HCT116 (cell line): ENCODE measurements at regions not wholly inside any gene's neighbourhood (a gene's known extent, or its start where the extent isn't known, plus 50 kb on each side); places are given as distances from the start of the nearest gene placed in this dataset.

Experiments
- ATAC-seq: fragments of 200-7000 bp; cut with Tn5 transposase; 2 replicates; pipeline ENCODE4 v1.9.1; 2020; ENCODE audit warnings: mild to moderate bottlenecking, moderate library complexity
- BruUV-seq: library from RNA; stranded (reverse); fragments of 400-500 nt; replicated peaks from 2 replicates; lab custom pipeline; 2021; lab: Mats Ljungman, UMichigan
- CTCF ChIA-PET: fragments of 300-600 bp; sonication (Branson Sonifier 250); formaldehyde crosslinking; loops from one replicate; lab custom pipeline; 2021; ENCODE audit warnings: antibody characterized with exemption; lab: Charles Lee
- POLR2A ChIA-PET: fragments of 300-600, 350-600 bp; sonication (Branson Sonifier 250); formaldehyde crosslinking; loops from one replicate; lab custom pipeline; 2021; ENCODE audit warnings: antibody characterized with exemption; lab: Charles Lee
- RAD21 ChIA-PET, 2 experiments: fragments of 300-600 bp; sonication (Branson Sonifier 250); formaldehyde crosslinking; loops; one replicate each; lab custom pipeline; 2023; ENCODE audit warnings: low total read pairs in 2 of 2; ENCODE audit not compliant: uncharacterized antibody in 2 of 2, unreplicated experiment in 2 of 2, low non-redundant PET in 1 of 2; lab: Charles Lee
- DNase-seq: peaks from one replicate; pipeline ENCODE4 v3.0.0-alpha.2; 2010; ENCODE audit warnings: low read depth, low spot score
- H2AFZ ChIP-seq: fragments of 200-600 bp; shearing (Covaris generic), sonication (generic); 2 replicates; pipeline ENCODE4 v1.6.1; 2017; ENCODE audit warnings: low read depth, mixed run types, mixed read lengths, antibody characterized with exemption, low read length; ENCODE audit not compliant: poor library complexity, severe bottlenecking
- H3K27ac ChIP-seq: 2 replicates; pipeline ENCODE4 v1.5.1; 2012; ENCODE audit warnings: low read depth, low read length
- H3K27me3 ChIP-seq: fragments of 200-600 bp; sonication (generic); 2 replicates; pipeline ENCODE4 v1.6.1; 2016; ENCODE audit warnings: mixed run types, low read length, mixed read lengths; ENCODE audit not compliant: insufficient read depth
- H3K36me3 ChIP-seq, 2 experiments: fragments of 200-500 bp in 1 of 2; fragments of 200-600 bp in 1 of 2; sonication (Bioruptor generic) in 1 of 2; sonication (generic) in 1 of 2; 2 replicates each; pipeline versions ENCODE4 v1.5.1 to v1.6.1; 2014 to 2016; ENCODE audit warnings: low read length in 2 of 2, inconsistent platforms in 1 of 2, mixed read lengths in 1 of 2, mixed run types in 1 of 2; ENCODE audit not compliant: insufficient read depth in 2 of 2, control insufficient read depth in 1 of 2
- H3K4me1 ChIP-seq, 2 experiments: fragments of 200-600 bp in 1 of 2; sonication (generic) in 1 of 2; 2 replicates each; pipeline versions ENCODE4 v1.5.1 to v1.6.1; 2012 to 2017; ENCODE audit warnings: low read length in 2 of 2, inconsistent platforms in 1 of 2, mild to moderate bottlenecking in 1 of 2, mixed read lengths in 1 of 2, mixed run types in 1 of 2, moderate library complexity in 1 of 2; ENCODE audit not compliant: insufficient read depth in 2 of 2, control insufficient read depth in 1 of 2
- H3K4me2 ChIP-seq: fragments of 200-600 bp; sonication (generic); 2 replicates; pipeline ENCODE4 v1.6.1; 2017; ENCODE audit warnings: mixed run types, low read length, mixed read lengths
- H3K4me3 ChIP-seq, 2 experiments: fragments of 200-600 bp in 1 of 2; sonication (generic) in 1 of 2; replicated peaks in 1 of 2; 2 replicates each; pipeline ENCODE4 v1.5.1; 2011 to 2016; ENCODE audit warnings: low read length in 2 of 2, control low read depth in 1 of 2, low read depth in 1 of 2, mild to moderate bottlenecking in 1 of 2, mixed read lengths in 1 of 2, mixed run types in 1 of 2
- H3K79me2 ChIP-seq: fragments of 200-600 bp; sonication (generic); 2 replicates; pipeline ENCODE4 v1.6.1; 2017; ENCODE audit warnings: mild to moderate bottlenecking, mixed run types, low read length, moderate library complexity, mixed read lengths; ENCODE audit not compliant: insufficient read depth
- H3K9ac ChIP-seq: fragments of 200-600 bp; sonication (generic); 2 replicates; pipeline ENCODE4 v1.6.1; 2016; ENCODE audit warnings: low read length, mixed read lengths
- H3K9me2 ChIP-seq: fragments of 200-600 bp; sonication (generic), shearing (Covaris generic); 2 replicates; pipeline ENCODE4 v1.6.1; 2017; ENCODE audit warnings: mixed run types, mild to moderate bottlenecking, moderate library complexity; ENCODE audit not compliant: insufficient read depth
- H3K9me3 ChIP-seq, 2 experiments: fragments of 200-500 bp in 1 of 2; fragments of 200-600 bp in 1 of 2; sonication (Bioruptor generic) in 1 of 2; sonication (generic) in 1 of 2; 2 replicates each; pipeline ENCODE4 v1.6.1; 2014 to 2017; ENCODE audit warnings: low read length in 2 of 2, mixed read lengths in 2 of 2, inconsistent platforms in 1 of 2, low read depth in 1 of 2, mild to moderate bottlenecking in 1 of 2, mixed run types in 1 of 2, moderate library complexity in 1 of 2; ENCODE audit not compliant: control insufficient read depth in 1 of 2, insufficient read depth in 1 of 2
- H4K20me1 ChIP-seq: fragments of 200-600 bp; sonication (generic), shearing (Covaris generic); 2 replicates; pipeline ENCODE4 v1.6.1; 2017; ENCODE audit warnings: mixed run types, mild to moderate bottlenecking, moderate library complexity; ENCODE audit not compliant: insufficient read depth
- EGR1 ChIP-seq: IDR thresholded peaks from 2 replicates; pipeline ENCODE4 v1.6.1; 2012; ENCODE audit warnings: low read depth
- JUND ChIP-seq: IDR thresholded peaks from 2 replicates; pipeline ENCODE4 v1.6.1; 2012
- POLR2A ChIP-seq: IDR thresholded peaks from 2 replicates; pipeline ENCODE4 v1.7.0; 2011; ENCODE audit warnings: borderline replicate concordance; ENCODE audit not compliant: insufficient read depth, insufficient read length; ENCODE audit errors: extremely low read depth
- RAD21 ChIP-seq: IDR thresholded peaks from 2 replicates; pipeline ENCODE4 v1.6.1; 2012; ENCODE audit warnings: low read depth, mild to moderate bottlenecking
- YY1 ChIP-seq: IDR thresholded peaks from 2 replicates; pipeline ENCODE4 v1.6.1; 2011; ENCODE audit warnings: low read length, low read depth, moderate library complexity, mild to moderate bottlenecking; ENCODE audit not compliant: insufficient replicate concordance; ENCODE audit errors: extremely low read depth
- ZFX ChIP-seq: fragments of 450-650 bp; IDR thresholded peaks from 2 replicates; pipeline ENCODE4 v1.6.1; 2017
- intact Hi-C: fragments of 100-400 bp; cut with micrococcal nuclease; formaldehyde crosslinking; loops from 2 replicates; pipeline ENCODE4 v1.10.0; 2022
- TF ChIP-seq, protein P1 (sequence below): IDR thresholded peaks from 2 replicates; pipeline ENCODE4 v1.6.1; 2012; ENCODE audit warnings: low read depth
- TF ChIP-seq, protein P2 (sequence below): IDR thresholded peaks from 2 replicates; pipeline ENCODE4 v1.6.1; 2011; ENCODE audit warnings: mild to moderate bottlenecking, low read length, moderate library complexity; ENCODE audit not compliant: insufficient replicate concordance; ENCODE audit errors: extremely low read depth
- TF ChIP-seq, protein P3 (sequence below): IDR thresholded peaks from 2 replicates; pipeline ENCODE4 v1.6.1; 2012
- TF ChIP-seq, protein P4 (sequence below), 3 experiments: fragments of 200-600 bp in 1 of 3; sonication (generic) in 1 of 3; IDR thresholded peaks in 2 of 3; conservative IDR thresholded peaks in 1 of 3; 2 replicates each; pipeline ENCODE4 v1.5.1; 2012 to 2017; ENCODE audit warnings: low read depth in 2 of 3, low read length in 2 of 3, antibody characterized with exemption in 1 of 3, borderline replicate concordance in 1 of 3, control low read depth in 1 of 3, mild to moderate bottlenecking in 1 of 3, mixed read lengths in 1 of 3, mixed run types in 1 of 3, moderate library complexity in 1 of 3; ENCODE audit not compliant: insufficient read depth in 1 of 3

DNA sequence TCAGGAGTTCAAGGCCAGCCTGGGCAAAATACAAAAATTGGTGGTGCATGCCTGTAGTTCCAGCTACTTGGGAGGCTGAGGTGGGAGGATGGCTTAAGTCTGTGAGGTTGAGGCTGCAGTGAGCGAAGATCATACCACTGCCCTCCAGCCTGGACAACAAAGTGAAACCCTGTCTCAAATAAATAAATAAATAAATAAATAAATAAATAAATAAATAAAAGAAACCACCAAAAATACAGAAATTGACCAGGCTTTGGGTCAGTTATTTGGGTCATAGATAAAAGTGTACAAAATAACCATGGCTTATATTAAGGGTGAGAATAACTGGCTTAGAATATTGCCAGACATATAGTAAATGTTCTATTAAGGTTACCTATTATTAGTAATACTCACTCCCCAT lies 129.2 kb downstream of the NEUROD6 start:
- Histone ChIP-seq H3K36me3 (no peaks in the 10 kb centered on the region), H3K9me3 (no peaks in the 10 kb centered on the region), H3K4me1 (no peaks in the 10 kb centered on the region), H3K27ac (no peak overlapping the region), H3K4me3 (no peak overlapping the region), H4K20me1 (no peaks in the 10 kb centered on the region), H3K4me2 (no peak overlapping the region), H2AFZ (no peak overlapping the region), H3K27me3 (peaks cover 18% of the 10 kb centered on the region; the same call in 1 of the 2 replicates), H3K9ac (no peak overlapping the region), H3K79me2 (no peaks in the 10 kb centered on the region), H3K9me2 (no peaks in the 10 kb centered on the region)
- intact Hi-C loops: no loop called here
- BruUV-seq: no TSS peak
- ChIA-PET CTCF (no interaction called here), POLR2A (no interaction called here), RAD21 (no interaction called here)
- DNase-seq: no peak
- no peak for TF ChIP-seq RAD21
- no peak for TF ChIP-seq EGR1
- TF ChIP-seq, protein P1, sequence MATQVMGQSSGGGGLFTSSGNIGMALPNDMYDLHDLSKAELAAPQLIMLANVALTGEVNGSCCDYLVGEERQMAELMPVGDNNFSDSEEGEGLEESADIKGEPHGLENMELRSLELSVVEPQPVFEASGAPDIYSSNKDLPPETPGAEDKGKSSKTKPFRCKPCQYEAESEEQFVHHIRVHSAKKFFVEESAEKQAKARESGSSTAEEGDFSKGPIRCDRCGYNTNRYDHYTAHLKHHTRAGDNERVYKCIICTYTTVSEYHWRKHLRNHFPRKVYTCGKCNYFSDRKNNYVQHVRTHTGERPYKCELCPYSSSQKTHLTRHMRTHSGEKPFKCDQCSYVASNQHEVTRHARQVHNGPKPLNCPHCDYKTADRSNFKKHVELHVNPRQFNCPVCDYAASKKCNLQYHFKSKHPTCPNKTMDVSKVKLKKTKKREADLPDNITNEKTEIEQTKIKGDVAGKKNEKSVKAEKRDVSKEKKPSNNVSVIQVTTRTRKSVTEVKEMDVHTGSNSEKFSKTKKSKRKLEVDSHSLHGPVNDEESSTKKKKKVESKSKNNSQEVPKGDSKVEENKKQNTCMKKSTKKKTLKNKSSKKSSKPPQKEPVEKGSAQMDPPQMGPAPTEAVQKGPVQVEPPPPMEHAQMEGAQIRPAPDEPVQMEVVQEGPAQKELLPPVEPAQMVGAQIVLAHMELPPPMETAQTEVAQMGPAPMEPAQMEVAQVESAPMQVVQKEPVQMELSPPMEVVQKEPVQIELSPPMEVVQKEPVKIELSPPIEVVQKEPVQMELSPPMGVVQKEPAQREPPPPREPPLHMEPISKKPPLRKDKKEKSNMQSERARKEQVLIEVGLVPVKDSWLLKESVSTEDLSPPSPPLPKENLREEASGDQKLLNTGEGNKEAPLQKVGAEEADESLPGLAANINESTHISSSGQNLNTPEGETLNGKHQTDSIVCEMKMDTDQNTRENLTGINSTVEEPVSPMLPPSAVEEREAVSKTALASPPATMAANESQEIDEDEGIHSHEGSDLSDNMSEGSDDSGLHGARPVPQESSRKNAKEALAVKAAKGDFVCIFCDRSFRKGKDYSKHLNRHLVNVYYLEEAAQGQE: no peak
- TF ChIP-seq, protein P2, sequence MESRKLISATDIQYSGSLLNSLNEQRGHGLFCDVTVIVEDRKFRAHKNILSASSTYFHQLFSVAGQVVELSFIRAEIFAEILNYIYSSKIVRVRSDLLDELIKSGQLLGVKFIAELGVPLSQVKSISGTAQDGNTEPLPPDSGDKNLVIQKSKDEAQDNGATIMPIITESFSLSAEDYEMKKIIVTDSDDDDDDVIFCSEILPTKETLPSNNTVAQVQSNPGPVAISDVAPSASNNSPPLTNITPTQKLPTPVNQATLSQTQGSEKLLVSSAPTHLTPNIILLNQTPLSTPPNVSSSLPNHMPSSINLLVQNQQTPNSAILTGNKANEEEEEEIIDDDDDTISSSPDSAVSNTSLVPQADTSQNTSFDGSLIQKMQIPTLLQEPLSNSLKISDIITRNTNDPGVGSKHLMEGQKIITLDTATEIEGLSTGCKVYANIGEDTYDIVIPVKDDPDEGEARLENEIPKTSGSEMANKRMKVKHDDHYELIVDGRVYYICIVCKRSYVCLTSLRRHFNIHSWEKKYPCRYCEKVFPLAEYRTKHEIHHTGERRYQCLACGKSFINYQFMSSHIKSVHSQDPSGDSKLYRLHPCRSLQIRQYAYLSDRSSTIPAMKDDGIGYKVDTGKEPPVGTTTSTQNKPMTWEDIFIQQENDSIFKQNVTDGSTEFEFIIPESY: no peak
- no peak for TF ChIP-seq YY1
- TF ChIP-seq JUND: no peak
- no peak for TF ChIP-seq POLR2A
- TF ChIP-seq ZFX: no peak
- TF ChIP-seq, protein P3, sequence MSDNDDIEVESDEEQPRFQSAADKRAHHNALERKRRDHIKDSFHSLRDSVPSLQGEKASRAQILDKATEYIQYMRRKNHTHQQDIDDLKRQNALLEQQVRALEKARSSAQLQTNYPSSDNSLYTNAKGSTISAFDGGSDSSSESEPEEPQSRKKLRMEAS: no peak
- TF ChIP-seq, protein P4, sequence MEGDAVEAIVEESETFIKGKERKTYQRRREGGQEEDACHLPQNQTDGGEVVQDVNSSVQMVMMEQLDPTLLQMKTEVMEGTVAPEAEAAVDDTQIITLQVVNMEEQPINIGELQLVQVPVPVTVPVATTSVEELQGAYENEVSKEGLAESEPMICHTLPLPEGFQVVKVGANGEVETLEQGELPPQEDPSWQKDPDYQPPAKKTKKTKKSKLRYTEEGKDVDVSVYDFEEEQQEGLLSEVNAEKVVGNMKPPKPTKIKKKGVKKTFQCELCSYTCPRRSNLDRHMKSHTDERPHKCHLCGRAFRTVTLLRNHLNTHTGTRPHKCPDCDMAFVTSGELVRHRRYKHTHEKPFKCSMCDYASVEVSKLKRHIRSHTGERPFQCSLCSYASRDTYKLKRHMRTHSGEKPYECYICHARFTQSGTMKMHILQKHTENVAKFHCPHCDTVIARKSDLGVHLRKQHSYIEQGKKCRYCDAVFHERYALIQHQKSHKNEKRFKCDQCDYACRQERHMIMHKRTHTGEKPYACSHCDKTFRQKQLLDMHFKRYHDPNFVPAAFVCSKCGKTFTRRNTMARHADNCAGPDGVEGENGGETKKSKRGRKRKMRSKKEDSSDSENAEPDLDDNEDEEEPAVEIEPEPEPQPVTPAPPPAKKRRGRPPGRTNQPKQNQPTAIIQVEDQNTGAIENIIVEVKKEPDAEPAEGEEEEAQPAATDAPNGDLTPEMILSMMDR (IDR thresholded peaks at IDR 0.05 in 2 of 3, conservative IDR thresholded peaks at IDR 0.05 in 1 of 3; ENCODE audit: borderline replicate concordance in 1 of 3, insufficient read depth in 1 of 3, low read depth in 2 of 3, low read length in 2 of 3): no peak
- ATAC-seq: no peak
